Ishikawa (cell line): ENCODE measurements at regions not wholly inside any gene's neighbourhood (a gene's known extent, or its start where the extent isn't known, plus 50 kb on each side); places are given as distances from the start of the nearest gene placed in this dataset.

ENCODE experiments used
- CEBPB ChIP-seq: IDR thresholded peaks from 2 replicates; pipeline ENCODE4 v1.6.1; 2012
- EGR1 ChIP-seq: IDR thresholded peaks from 2 replicates; pipeline ENCODE4 v1.6.1; 2012
- EP300 ChIP-seq: IDR thresholded peaks from 2 replicates; pipeline ENCODE4 v1.6.1; 2012; ENCODE audit warnings: borderline replicate concordance
- FOXM1 ChIP-seq: IDR thresholded peaks from 2 replicates; pipeline ENCODE4 v1.6.1; 2012; ENCODE audit warnings: low read depth, borderline replicate concordance
- NFIC ChIP-seq: IDR thresholded peaks from 2 replicates; pipeline ENCODE4 v1.6.1; 2012
- RAD21 ChIP-seq: IDR thresholded peaks from 2 replicates; pipeline ENCODE4 v1.6.1; 2012; ENCODE audit warnings: low read depth
- TAF1 ChIP-seq: IDR thresholded peaks from 2 replicates; pipeline ENCODE4 v1.6.1; 2012; ENCODE audit warnings: low read depth, mild to moderate bottlenecking
- TCF12 ChIP-seq: IDR thresholded peaks from 2 replicates; pipeline ENCODE4 v1.6.1; 2012; ENCODE audit warnings: low read depth
- TEAD4 ChIP-seq: IDR thresholded peaks from 2 replicates; pipeline ENCODE4 v1.6.1; 2012
- YY1 ChIP-seq: IDR thresholded peaks from 2 replicates; pipeline ENCODE4 v1.6.1; 2012; ENCODE audit warnings: low read depth
- ZBTB7A ChIP-seq: IDR thresholded peaks from 2 replicates; pipeline ENCODE4 v1.6.1; 2012; ENCODE audit warnings: low read depth
- TF ChIP-seq, protein P1 (sequence below): IDR thresholded peaks from 2 replicates; pipeline ENCODE4 v1.6.1; 2012
- TF ChIP-seq, protein P2 (sequence below): IDR thresholded peaks from 2 replicates; pipeline ENCODE4 v1.6.1; 2012; ENCODE audit warnings: low read depth, mild to moderate bottlenecking
- TF ChIP-seq, protein P3 (sequence below): IDR thresholded peaks from 2 replicates; pipeline ENCODE4 v1.6.1; 2012

DNA sequence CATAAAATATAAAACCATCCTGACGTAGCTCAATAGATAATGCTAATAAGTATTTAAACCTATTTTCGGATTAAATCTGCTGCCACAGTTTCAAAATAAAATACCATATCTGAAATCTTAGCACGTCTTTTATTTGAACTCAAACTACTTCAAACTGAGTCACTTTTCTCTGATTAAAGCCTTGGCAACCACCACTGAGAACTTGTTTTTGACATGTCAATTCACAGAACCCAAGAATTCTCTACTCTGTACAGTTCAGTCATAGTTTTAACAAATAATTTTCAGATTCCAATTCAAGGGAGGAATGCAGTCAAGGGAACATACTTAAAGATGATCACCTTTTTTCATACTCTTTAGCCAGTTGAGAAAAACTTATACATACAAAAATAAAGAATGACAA is 643.2 kb downstream of the KCNT2 start:
- TF ChIP-seq ZBTB7A (no peak), YY1 (no peak), RAD21 (no peak), EGR1 (no peak), TCF12 (no peak), FOXM1 (no peak), EP300 (no peak), CEBPB (no peak), NFIC (no peak)
- TF ChIP-seq, protein P1, sequence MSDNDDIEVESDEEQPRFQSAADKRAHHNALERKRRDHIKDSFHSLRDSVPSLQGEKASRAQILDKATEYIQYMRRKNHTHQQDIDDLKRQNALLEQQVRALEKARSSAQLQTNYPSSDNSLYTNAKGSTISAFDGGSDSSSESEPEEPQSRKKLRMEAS = no peak
- TF ChIP-seq, protein P2, sequence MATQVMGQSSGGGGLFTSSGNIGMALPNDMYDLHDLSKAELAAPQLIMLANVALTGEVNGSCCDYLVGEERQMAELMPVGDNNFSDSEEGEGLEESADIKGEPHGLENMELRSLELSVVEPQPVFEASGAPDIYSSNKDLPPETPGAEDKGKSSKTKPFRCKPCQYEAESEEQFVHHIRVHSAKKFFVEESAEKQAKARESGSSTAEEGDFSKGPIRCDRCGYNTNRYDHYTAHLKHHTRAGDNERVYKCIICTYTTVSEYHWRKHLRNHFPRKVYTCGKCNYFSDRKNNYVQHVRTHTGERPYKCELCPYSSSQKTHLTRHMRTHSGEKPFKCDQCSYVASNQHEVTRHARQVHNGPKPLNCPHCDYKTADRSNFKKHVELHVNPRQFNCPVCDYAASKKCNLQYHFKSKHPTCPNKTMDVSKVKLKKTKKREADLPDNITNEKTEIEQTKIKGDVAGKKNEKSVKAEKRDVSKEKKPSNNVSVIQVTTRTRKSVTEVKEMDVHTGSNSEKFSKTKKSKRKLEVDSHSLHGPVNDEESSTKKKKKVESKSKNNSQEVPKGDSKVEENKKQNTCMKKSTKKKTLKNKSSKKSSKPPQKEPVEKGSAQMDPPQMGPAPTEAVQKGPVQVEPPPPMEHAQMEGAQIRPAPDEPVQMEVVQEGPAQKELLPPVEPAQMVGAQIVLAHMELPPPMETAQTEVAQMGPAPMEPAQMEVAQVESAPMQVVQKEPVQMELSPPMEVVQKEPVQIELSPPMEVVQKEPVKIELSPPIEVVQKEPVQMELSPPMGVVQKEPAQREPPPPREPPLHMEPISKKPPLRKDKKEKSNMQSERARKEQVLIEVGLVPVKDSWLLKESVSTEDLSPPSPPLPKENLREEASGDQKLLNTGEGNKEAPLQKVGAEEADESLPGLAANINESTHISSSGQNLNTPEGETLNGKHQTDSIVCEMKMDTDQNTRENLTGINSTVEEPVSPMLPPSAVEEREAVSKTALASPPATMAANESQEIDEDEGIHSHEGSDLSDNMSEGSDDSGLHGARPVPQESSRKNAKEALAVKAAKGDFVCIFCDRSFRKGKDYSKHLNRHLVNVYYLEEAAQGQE = no peak
- TF ChIP-seq, protein P3, sequence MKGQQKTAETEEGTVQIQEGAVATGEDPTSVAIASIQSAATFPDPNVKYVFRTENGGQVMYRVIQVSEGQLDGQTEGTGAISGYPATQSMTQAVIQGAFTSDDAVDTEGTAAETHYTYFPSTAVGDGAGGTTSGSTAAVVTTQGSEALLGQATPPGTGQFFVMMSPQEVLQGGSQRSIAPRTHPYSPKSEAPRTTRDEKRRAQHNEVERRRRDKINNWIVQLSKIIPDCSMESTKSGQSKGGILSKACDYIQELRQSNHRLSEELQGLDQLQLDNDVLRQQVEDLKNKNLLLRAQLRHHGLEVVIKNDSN = no peak

DNA sequence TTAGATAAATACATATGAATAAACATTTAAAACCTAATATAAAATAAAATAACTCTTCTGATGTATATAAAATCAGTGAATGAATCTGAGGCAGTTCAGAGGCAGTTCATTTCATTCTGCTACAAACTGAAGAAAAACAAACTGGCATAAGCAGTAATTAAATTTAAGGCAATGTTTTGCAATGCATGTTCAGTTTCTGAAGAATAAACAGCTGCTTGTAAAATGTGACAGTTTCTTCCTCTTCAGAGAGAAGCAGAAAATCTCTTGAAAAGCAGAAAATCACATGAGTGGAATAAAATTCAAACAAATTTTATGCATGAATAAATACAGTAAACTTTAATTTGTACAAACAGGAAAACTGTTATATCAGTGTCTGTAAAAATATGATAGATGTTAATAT is 643.7 kb downstream of the KCNT2 start:
- no peak for TF ChIP-seq TEAD4

DNA sequence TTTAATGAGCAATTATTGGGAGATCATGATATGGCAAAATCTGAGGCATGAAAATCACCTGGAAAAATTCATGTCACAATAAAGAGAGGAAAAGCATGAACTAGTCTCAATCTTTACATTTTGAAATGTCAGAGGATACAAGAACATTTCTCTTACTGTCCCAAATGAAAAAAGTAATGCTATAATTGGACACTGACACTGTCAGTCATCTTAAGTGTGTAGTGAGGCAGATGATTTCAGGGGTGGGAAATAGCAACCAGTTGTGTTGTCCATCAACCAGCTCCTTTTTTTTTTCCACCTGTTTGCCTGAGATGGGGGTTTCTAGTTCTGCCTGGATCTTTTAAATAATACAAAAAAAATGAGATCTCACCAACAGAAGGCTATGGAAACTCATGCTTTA is 646.2 kb downstream of the KCNT2 start:
- TF ChIP-seq ZBTB7A (no peak), TEAD4 (no peak), CEBPB (no peak), NFIC (no peak), RAD21 (no peak), EP300 (no peak), TCF12 (no peak)
- TF ChIP-seq, protein P2 = no peak
- TF ChIP-seq, protein P1 = no peak
- TF ChIP-seq, protein P3 = no peak

DNA sequence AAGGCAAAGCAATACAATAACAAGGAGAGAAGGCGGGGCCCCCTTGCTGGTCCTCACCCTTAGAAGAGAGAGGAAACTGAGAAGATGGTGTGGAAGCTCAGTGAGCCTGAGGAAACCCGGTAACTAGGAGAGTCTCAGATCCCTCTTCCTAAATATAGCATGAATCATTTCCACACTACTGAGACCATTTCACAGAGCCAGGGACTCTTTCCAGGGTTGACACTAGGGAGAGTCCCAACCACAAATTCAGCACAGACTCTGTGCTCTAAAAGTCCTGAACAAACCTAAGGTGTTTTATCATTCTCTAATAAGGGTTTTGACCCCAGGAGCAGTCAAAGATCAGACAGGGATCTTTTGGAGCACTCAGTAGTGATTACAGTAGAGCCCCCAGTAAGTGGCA is 647.7 kb downstream of the KCNT2 start:
- TF ChIP-seq RAD21 = no peak
- TF ChIP-seq, protein P1 = no peak
- no peak for TF ChIP-seq TCF12
- TF ChIP-seq NFIC = no peak
- no peak for TF ChIP-seq EP300
- no peak for TF ChIP-seq TAF1
- TF ChIP-seq, protein P2 = no peak
- no peak for TF ChIP-seq TEAD4
- TF ChIP-seq FOXM1 = no peak
- TF ChIP-seq, protein P3 = no peak

DNA sequence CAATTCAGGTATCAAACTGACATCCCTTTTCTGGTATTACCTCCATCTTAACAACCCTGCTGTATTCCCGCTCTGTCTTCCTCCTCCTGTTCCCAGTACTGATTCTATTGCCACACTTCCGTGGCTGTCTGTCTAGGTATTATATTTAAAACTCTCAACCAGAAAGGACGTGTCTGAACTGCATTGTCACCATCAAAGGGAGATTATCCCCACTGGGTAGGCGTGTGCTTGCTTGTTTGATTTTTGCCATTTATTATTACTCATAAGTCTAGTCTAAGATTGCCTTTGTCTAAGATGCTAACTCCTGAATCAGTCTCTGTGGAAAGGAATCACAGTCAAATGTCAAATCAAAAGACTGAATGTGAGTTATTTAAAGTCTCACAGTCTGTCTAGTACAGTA is 650.1 kb downstream of the KCNT2 start:
- no peak for TF ChIP-seq RAD21
